Lung (tissue), 11 donors: ENCODE measurements at regions not wholly inside any gene's neighbourhood (a gene's known extent, or its start where the extent isn't known, plus 50 kb on each side); places are given as distances from the start of the nearest gene placed in this dataset.

ENCODE experiments used
- ATAC-seq: fragments of 200-7000 bp; cut with Tn5 transposase; one replicate; pipeline ENCODE4 v1.9.1; 2020; ENCODE audit warnings: moderate number of reproducible peaks; ENCODE audit not compliant: insufficient read depth, low FRiP score
- DNase-seq, 3 donors: peaks; one replicate each; pipeline ENCODE4 v3.0.0-alpha.2; 2013 to 2017
- H3K27ac ChIP-seq, 2 donors: one replicate each; pipeline ENCODE4 v1.5.1; 2013; ENCODE audit warnings: mild to moderate bottlenecking in 2 of 2, moderate library complexity in 2 of 2, control low read depth in 1 of 2, inconsistent platforms in 1 of 2, low read depth in 1 of 2, low read length in 1 of 2
- H3K27me3 ChIP-seq, 3 donors: one replicate each; pipeline ENCODE4 v1.5.1; 2013; ENCODE audit warnings: low read length in 2 of 3; ENCODE audit not compliant: control insufficient read depth in 3 of 3, insufficient read depth in 3 of 3
- H3K36me3 ChIP-seq, 4 donors: one replicate each; pipeline ENCODE4 v1.5.1; 2013; ENCODE audit warnings: low read length in 4 of 4, mild to moderate bottlenecking in 1 of 4, moderate library complexity in 1 of 4; ENCODE audit not compliant: control insufficient read depth in 4 of 4, insufficient read depth in 4 of 4
- H3K4me1 ChIP-seq, 5 donors: one replicate each; pipeline ENCODE4 v1.5.1; 2013; ENCODE audit warnings: low read length in 5 of 5, mild to moderate bottlenecking in 2 of 5, moderate library complexity in 1 of 5; ENCODE audit not compliant: control insufficient read depth in 5 of 5, insufficient read depth in 5 of 5
- H3K4me3 ChIP-seq: one replicate; pipeline ENCODE4 v1.5.1; 2013; ENCODE audit warnings: mild to moderate bottlenecking, control low read depth, moderate library complexity
- H3K9ac ChIP-seq, 2 donors: one replicate each; pipeline ENCODE4 v1.5.1; 2013; ENCODE audit warnings: low read length in 2 of 2, control low read depth in 1 of 2; ENCODE audit not compliant: insufficient read depth in 1 of 2
- H3K9me3 ChIP-seq, 4 donors: one replicate each; pipeline ENCODE4 v1.5.1; 2013; ENCODE audit warnings: low read length in 3 of 4, mild to moderate bottlenecking in 1 of 4, moderate library complexity in 1 of 4; ENCODE audit not compliant: control insufficient read depth in 4 of 4, insufficient read depth in 3 of 4
- CTCF ChIP-seq: IDR thresholded peaks from 2 replicates; pipeline ENCODE4 v1.5.1; 2012; ENCODE audit warnings: mild to moderate bottlenecking; ENCODE audit errors: control extremely low read depth, extremely low read depth
- WGBS, 2 donors: extraction: QIAGEN DNeasy Blood & Tissue Kit; methylation state at CpG; one replicate each; pipeline ENCODE4 v1.1.7; 2013; 5-methylcytosine and 5-hydroxymethylcytosine counted together
- donor health status: control.
- donor health status: control.
- donor health status: Bipolar disorder and iron deficiency.
- donor health status: healthy.
- donor health status: DM: yes; HTN: yes; CAD: no.

GRCh38 chr4:144289667-144290428, 149.3 kb upstream of the GYPA start:
- TF ChIP-seq CTCF, result no peak
- 64 to 76% methylated on average over 1 of the region's 1 CpG for WGBS, 2 donors
- Histone ChIP-seq H3K9me3 (no peaks in the 10 kb centered on the region), H3K36me3 (no peaks in the 10 kb centered on the region), H3K27ac (no peak overlapping the region), H3K4me3 (no peak overlapping the region), H3K27me3 (no peaks in the 10 kb centered on the region), H3K9ac (no peak overlapping the region), H3K4me1 (peaks cover 0 to 18% (median 0%) of the 10 kb centered on the region in 5 donors)
- ATAC-seq (no peak), DNase-seq (peak in 1 of 3 donors; percentile 12)

GRCh38 chr4:144291164-144291563, 150.6 kb upstream of the GYPA start:
- ATAC-seq (no peak), DNase-seq (no peak)
- WGBS, 2 donors, result 60 to 73% methylated on average over 4 of the region's 4 CpGs
- H3K27ac ChIP-seq, result no peak overlapping the region
- no peaks in the 10 kb centered on the region for H3K27me3 ChIP-seq
- H3K9ac ChIP-seq, result no peak overlapping the region
- H3K4me1 ChIP-seq, result peaks cover 0 to 14% (median 0%) of the 10 kb centered on the region in 5 donors
- no peak for TF ChIP-seq CTCF
- H3K9me3 ChIP-seq, result no peaks in the 10 kb centered on the region
- no peak overlapping the region for H3K4me3 ChIP-seq
- H3K36me3 ChIP-seq, result no peaks in the 10 kb centered on the region

- no peaks in the 10 kb centered on the region for H3K9me3 ChIP-seq
- H3K27ac ChIP-seq, result no peak overlapping the region
- H3K36me3 ChIP-seq, result no peaks in the 10 kb centered on the region
- no peaks in the 10 kb centered on the region for H3K27me3 ChIP-seq
- WGBS, 2 donors, result 60 to 72% methylated on average over 1 of the region's 1 CpG
- no peak for DNase-seq
- TF ChIP-seq CTCF, result no peak
- no peak for ATAC-seq
- no peak overlapping the region for H3K4me3 ChIP-seq
- peaks cover 0 to 19% (median 0%) of the 10 kb centered on the region in 5 donors for H3K4me1 ChIP-seq
- H3K9ac ChIP-seq, result no peak overlapping the region
Measured at GRCh38 chr4:144294211-144294610, 153.7 kb upstream of the GYPA start.
